ENCODE measurements at regions not wholly inside any gene's neighbourhood (a gene's known extent, or its start where the extent isn't known, plus 50 kb on each side); places are given as distances from the start of the nearest gene placed in this dataset.

GRCh38 chr13:61021838-61022237, 393.8 kb downstream of the PCDH20 start:
- no peaks in the 10 kb centered on the region for H3K27me3 ChIP-seq
- no peaks in the 10 kb centered on the region for H3K4me1 ChIP-seq
- no peak for ATAC-seq
- TF ChIP-seq POLR2AphosphoS5 (IDR thresholded peaks at IDR 0.05) (no peak), CTCF (IDR thresholded peaks at IDR 0.05) (no peak), POLR2A (IDR thresholded peaks at IDR 0.05) (no peak)
- no peak overlapping the region for H3K4me3 ChIP-seq
- H3K9me3 ChIP-seq = no peaks in the 10 kb centered on the region
- no peak overlapping the region for H3K27ac ChIP-seq
- H3K36me3 ChIP-seq = no peaks in the 10 kb centered on the region
- WGBS, 2 donors (ENCODE audit: low coverage in 1 of 2) = 73 to 80% methylated on average over 1 to 2 of the region's 2 CpGs

- H3K4me1 ChIP-seq = no peaks in the 10 kb centered on the region
- H3K4me3 ChIP-seq = no peak overlapping the region
- TF ChIP-seq CTCF (IDR thresholded peaks at IDR 0.05) = no peak
- TF ChIP-seq EP300 (IDR thresholded peaks at IDR 0.05) = no peak
- no peak for TF ChIP-seq POLR2AphosphoS5 (IDR thresholded peaks at IDR 0.05)
- TF ChIP-seq POLR2A (IDR thresholded peaks at IDR 0.05) = no peak
- no peaks in the 10 kb centered on the region for H3K36me3 ChIP-seq
- no peak for ATAC-seq
- 70 to 79% methylated on average over 2 of the region's 2 CpGs for WGBS, 2 donors (ENCODE audit: low coverage in 1 of 2)
- no peaks in the 10 kb centered on the region for H3K9me3 ChIP-seq
- H3K27ac ChIP-seq = no peak overlapping the region
- H3K27me3 ChIP-seq = no peaks in the 10 kb centered on the region
Observed at GRCh38 chr13:61013796-61014195, 401.9 kb downstream of the PCDH20 start.

- Histone ChIP-seq H3K27me3 (no peaks in the 10 kb centered on the region), H3K36me3 (no peaks in the 10 kb centered on the region), H3K27ac (no peak overlapping the region), H3K9me3 (peaks cover 0 to 10% (median 0%) of the 10 kb centered on the region in 3 donors), H3K4me1 (no peaks in the 10 kb centered on the region), H3K4me3 (no peak overlapping the region)
- WGBS, 2 donors (ENCODE audit: low coverage in 1 of 2) = 73 to 75% methylated on average over 2 of the region's 2 CpGs
- TF ChIP-seq POLR2A (IDR thresholded peaks at IDR 0.05) (no peak), CTCF (IDR thresholded peaks at IDR 0.05) (no peak), POLR2AphosphoS5 (IDR thresholded peaks at IDR 0.05) (no peak), EP300 (IDR thresholded peaks at IDR 0.05) (no peak)
- no peak for ATAC-seq
Observed at GRCh38 chr13:61010358-61010757, 405.3 kb downstream of the PCDH20 start.

- no peak overlapping the region for H3K27ac ChIP-seq
- no peak for ATAC-seq
- no CpG with 5 or more reads among the region's 1 CpG for WGBS, 2 donors (ENCODE audit: low coverage in 1 of 2)
- H3K27me3 ChIP-seq = no peaks in the 10 kb centered on the region
- H3K36me3 ChIP-seq = no peaks in the 10 kb centered on the region
- TF ChIP-seq EP300 (IDR thresholded peaks at IDR 0.05) (no peak), POLR2AphosphoS5 (IDR thresholded peaks at IDR 0.05) (no peak), CTCF (IDR thresholded peaks at IDR 0.05) (no peak), POLR2A (IDR thresholded peaks at IDR 0.05) (no peak)
- H3K9me3 ChIP-seq = peaks cover 0 to 3% (median 0%) of the 10 kb centered on the region in 3 donors
- H3K4me3 ChIP-seq = no peak overlapping the region
- H3K4me1 ChIP-seq = no peaks in the 10 kb centered on the region
Observed at GRCh38 chr13:61002686-61003085, 413.0 kb downstream of the PCDH20 start.

GRCh38 chr13:60990032-60990733, 425.5 kb downstream of the PCDH20 start:
- Histone ChIP-seq H3K4me3 (no peak overlapping the region), H3K9me3 (no peaks in the 10 kb centered on the region), H3K27ac (no peak overlapping the region), H3K4me1 (no peaks in the 10 kb centered on the region), H3K27me3 (no peaks in the 10 kb centered on the region), H3K36me3 (no peaks in the 10 kb centered on the region)
- ATAC-seq = no peak
- no CpG with 5 or more reads among the region's 4 CpGs for WGBS, 2 donors (ENCODE audit: low coverage in 1 of 2)
- no peak for TF ChIP-seq POLR2AphosphoS5 (IDR thresholded peaks at IDR 0.05)
- TF ChIP-seq CTCF (IDR thresholded peaks at IDR 0.05) = no peak
- no peak for TF ChIP-seq POLR2A (IDR thresholded peaks at IDR 0.05)
- TF ChIP-seq EP300 (IDR thresholded peaks at IDR 0.05) = no peak

All from gastroesophageal sphincter (tissue), 4 donors.